ENCODE measurements at regions not wholly inside any gene's neighbourhood (a gene's known extent, or its start where the extent isn't known, plus 50 kb on each side); places are given as distances from the start of the nearest gene placed in this dataset.

- no peak overlapping the region for H3K4me3 Mint-ChIP-seq
- no peaks in the 10 kb centered on the region for H3K27me3 Mint-ChIP-seq (ENCODE audit: insufficient read depth)
- peaks cover 20% of the 10 kb centered on the region for H3K9me3 ChIP-seq (ENCODE audit: control insufficient read depth, low read length)
- no peaks in the 10 kb centered on the region for H3K4me1 Mint-ChIP-seq
- no peak overlapping the region for H3K27ac ChIP-seq (ENCODE audit: low read depth, low read length)
- H3K4me3 ChIP-seq (ENCODE audit: low read length) = no peak overlapping the region
- no peak overlapping the region for H3K27ac Mint-ChIP-seq
- no peaks in the 10 kb centered on the region for H3K27me3 ChIP-seq (ENCODE audit: control insufficient read depth, insufficient read depth, low read length, poor library complexity, severe bottlenecking)
- no peaks in the 10 kb centered on the region for H3K36me3 ChIP-seq (ENCODE audit: control insufficient read depth, insufficient read depth, low read length)
- no peak for TF ChIP-seq CTCF (conservative IDR thresholded peaks at IDR 0.05)
- no peak for DNase-seq
- no peak overlapping the region for H3K9ac ChIP-seq (ENCODE audit: extremely low read depth, low read length, poor library complexity, severe bottlenecking)
- H3K36me3 Mint-ChIP-seq (ENCODE audit: low read depth) = no peaks in the 10 kb centered on the region
- 58 to 64% methylated on average over 4 to 5 of the region's 5 CpGs for WGBS, 2 experiments (ENCODE audit: insufficient coverage in 1 of 2, insufficient read length in 1 of 2)
- no peaks in the 10 kb centered on the region for H3K9me3 Mint-ChIP-seq
- H3K4me1 ChIP-seq (ENCODE audit: control insufficient read depth, insufficient read depth, low read length) = no peaks in the 10 kb centered on the region
Observed at GRCh38 chr9:101995231-101995630, 256.8 kb upstream of the GRIN3A start.

DNA sequence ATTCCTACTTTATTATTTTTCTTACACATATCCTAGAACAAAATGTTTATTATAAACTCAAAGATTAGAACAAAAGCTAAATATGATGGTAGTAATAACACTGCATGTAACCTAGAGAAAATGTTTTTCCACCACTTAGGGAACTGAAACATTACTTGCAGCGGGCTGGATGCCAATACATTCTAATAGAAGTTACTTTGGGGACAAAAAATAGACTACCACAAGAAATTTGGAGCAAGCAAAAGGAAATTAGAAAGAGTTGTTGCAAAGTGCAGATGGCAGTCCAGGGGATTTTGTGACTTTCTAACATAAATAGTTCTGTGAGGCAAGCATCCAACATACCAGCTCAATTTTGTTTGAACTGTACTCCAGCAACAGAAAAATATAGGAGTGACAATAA lies 255.3 kb upstream of the GRIN3A start:
- Histone ChIP-seq H3K27ac (ENCODE audit: low read depth, low read length) (no peak overlapping the region), H3K36me3 (ENCODE audit: control insufficient read depth, insufficient read depth, low read length) (no peaks in the 10 kb centered on the region), H3K4me1 (ENCODE audit: control insufficient read depth, insufficient read depth, low read length) (no peaks in the 10 kb centered on the region), H3K27me3 (ENCODE audit: control insufficient read depth, insufficient read depth, low read length, poor library complexity, severe bottlenecking) (no peaks in the 10 kb centered on the region), H3K9ac (ENCODE audit: extremely low read depth, low read length, poor library complexity, severe bottlenecking) (no peak overlapping the region), H3K9me3 (ENCODE audit: control insufficient read depth, low read length) (peaks cover 15% of the 10 kb centered on the region), H3K4me3 (ENCODE audit: low read length) (no peak overlapping the region)
- no peaks in the 10 kb centered on the region for H3K9me3 Mint-ChIP-seq
- TF ChIP-seq CTCF (conservative IDR thresholded peaks at IDR 0.05) = no peak
- WGBS, 2 experiments (ENCODE audit: insufficient coverage in 1 of 2, insufficient read length in 1 of 2) = 59 to 89% methylated on average over 1 of the region's 1 CpG
- H3K27ac Mint-ChIP-seq = no peak overlapping the region
- DNase-seq = no peak
- H3K4me3 Mint-ChIP-seq = no peak overlapping the region
- H3K36me3 Mint-ChIP-seq (ENCODE audit: low read depth) = no peaks in the 10 kb centered on the region
- no peaks in the 10 kb centered on the region for H3K27me3 Mint-ChIP-seq (ENCODE audit: insufficient read depth)
- no peaks in the 10 kb centered on the region for H3K4me1 Mint-ChIP-seq

DNA sequence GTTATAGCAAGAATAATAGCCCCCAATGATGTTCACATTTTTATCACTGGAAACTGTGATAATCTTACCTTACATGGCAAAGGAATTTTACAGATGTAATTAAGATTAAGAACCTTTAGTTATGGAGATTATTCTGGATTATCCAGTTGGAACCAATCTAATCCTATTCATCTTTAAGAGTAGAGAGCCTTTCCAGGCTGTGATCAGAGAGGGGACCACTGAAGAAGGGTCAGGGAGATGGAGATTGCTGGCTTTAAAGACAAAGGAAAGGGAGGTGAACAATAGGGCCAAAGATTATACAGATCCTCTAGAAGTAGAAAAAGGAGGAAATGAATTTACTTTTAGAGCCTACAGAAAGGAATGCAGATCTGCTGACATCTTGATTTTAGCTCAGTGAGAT lies 253.5 kb upstream of the GRIN3A start:
- no peak for TF ChIP-seq CTCF (conservative IDR thresholded peaks at IDR 0.05)
- Mint-ChIP-seq H3K9me3 (no peaks in the 10 kb centered on the region), H3K27me3 (ENCODE audit: insufficient read depth) (no peaks in the 10 kb centered on the region), H3K36me3 (ENCODE audit: low read depth) (no peaks in the 10 kb centered on the region), H3K27ac (no peak overlapping the region), H3K4me1 (no peaks in the 10 kb centered on the region), H3K4me3 (no peak overlapping the region)
- H3K4me1 ChIP-seq (ENCODE audit: control insufficient read depth, insufficient read depth, low read length) = no peaks in the 10 kb centered on the region
- H3K36me3 ChIP-seq (ENCODE audit: control insufficient read depth, insufficient read depth, low read length) = no peaks in the 10 kb centered on the region
- H3K27me3 ChIP-seq (ENCODE audit: control insufficient read depth, insufficient read depth, low read length, poor library complexity, severe bottlenecking) = no peaks in the 10 kb centered on the region
- H3K27ac ChIP-seq (ENCODE audit: low read depth, low read length) = no peak overlapping the region
- no peak for DNase-seq
- H3K9me3 ChIP-seq (ENCODE audit: control insufficient read depth, low read length) = peaks cover 10% of the 10 kb centered on the region
- H3K4me3 ChIP-seq (ENCODE audit: low read length) = no peak overlapping the region
- no peak overlapping the region for H3K9ac ChIP-seq (ENCODE audit: extremely low read depth, low read length, poor library complexity, severe bottlenecking)
